H1 (cell line): ENCODE measurements at regions not wholly inside any gene's neighbourhood (a gene's known extent, or its start where the extent isn't known, plus 50 kb on each side); places are given as distances from the start of the nearest gene placed in this dataset.

ENCODE experiments used
- CTCF ChIA-PET: fragments of 300-600 bp; sonication (Branson Sonifier 250); formaldehyde crosslinking; loops from one replicate; lab custom pipeline; 2021; ENCODE audit not compliant: partially characterized antibody; lab: Charles Lee
- POLR2A ChIA-PET: fragments of 300-600 bp; sonication (Branson Sonifier 250); formaldehyde crosslinking; loops from one replicate; lab custom pipeline; 2021; ENCODE audit warnings: inconsistent platforms; ENCODE audit not compliant: partially characterized antibody; lab: Charles Lee
- DNase-seq, 2 experiments: peaks; one replicate each; pipeline versions ENCODE4 v3.0.0 to v3.0.0-alpha.2; 2010 to 2022; ENCODE audit warnings: low spot score in 2 of 2, low read depth in 1 of 2, mixed read lengths in 1 of 2
- FAIRE-seq: peaks from 2 replicates; lab custom pipeline; 2011; peaks lifted over from hg19 to GRCh38; lab: Jason Lieb, UNC
- H2AFZ ChIP-seq: 2 replicates; pipeline ENCODE4 v1.8.1; 2012; ENCODE audit warnings: low read length, inconsistent platforms
- H2AK5ac ChIP-seq: 2 replicates; pipeline ENCODE4 v1.6.1; 2013; ENCODE audit warnings: low read depth, low read length
- H2BK120ac ChIP-seq: replicated peaks from 2 replicates; pipeline ENCODE3; 2013; ENCODE audit warnings: low read depth, low read length, inconsistent platforms
- H2BK12ac ChIP-seq: 2 replicates; pipeline ENCODE4 v1.6.1; 2013; ENCODE audit warnings: low read depth, low read length
- H2BK15ac ChIP-seq: 2 replicates; pipeline ENCODE4 v1.6.1; 2013; ENCODE audit warnings: low read length
- H2BK20ac ChIP-seq: 2 replicates; pipeline ENCODE4 v1.6.1; 2013; ENCODE audit warnings: low read length
- H2BK5ac ChIP-seq: 2 replicates; pipeline ENCODE4 v1.6.1; 2013; ENCODE audit warnings: low read depth, low read length
- H3K14ac ChIP-seq: 2 replicates; pipeline ENCODE4 v1.6.1; 2013; ENCODE audit warnings: inconsistent platforms; ENCODE audit not compliant: insufficient read length
- H3K18ac ChIP-seq: 2 replicates; pipeline ENCODE4 v1.6.1; 2013; ENCODE audit warnings: low read length; ENCODE audit errors: extremely low read depth
- H3K23ac ChIP-seq: 2 replicates; pipeline ENCODE4 v1.6.1; 2013; ENCODE audit warnings: inconsistent platforms; ENCODE audit not compliant: insufficient read length
- H3K23me2 ChIP-seq: 2 replicates; pipeline ENCODE4 v1.6.1; 2013; ENCODE audit warnings: low read depth, low read length
- H3K27ac ChIP-seq: 2 replicates; pipeline ENCODE4 v1.6.1; 2011; ENCODE audit warnings: low read depth, low read length, inconsistent platforms
- H3K27me3 ChIP-seq, 4 experiments: replicated peaks in 1 of 4; 1 replicate in 1 of 4; 2 replicates in 3 of 4; pipeline versions ENCODE4 v1.6.1 to v1.8.1; 2011 to 2013; ENCODE audit warnings: low read length in 3 of 4, mild to moderate bottlenecking in 3 of 4, inconsistent platforms in 2 of 4, mixed read lengths in 2 of 4, moderate library complexity in 1 of 4; ENCODE audit not compliant: control insufficient read depth in 3 of 4, insufficient read depth in 3 of 4; ENCODE audit errors: extremely low read depth in 1 of 4
- H3K36me3 ChIP-seq, 4 experiments: 2 replicates each; pipeline versions ENCODE4 v1.6.1 to v1.8.1; 2011 to 2013; ENCODE audit warnings: mild to moderate bottlenecking in 4 of 4, low read length in 3 of 4, moderate library complexity in 2 of 4, control low read depth in 1 of 4, inconsistent platforms in 1 of 4; ENCODE audit not compliant: insufficient read depth in 4 of 4, control insufficient read depth in 2 of 4
- H3K4ac ChIP-seq: replicated peaks from 2 replicates; pipeline ENCODE3; 2013; ENCODE audit warnings: low read length, low read depth, mixed read lengths, inconsistent platforms; ENCODE audit not compliant: insufficient read length
- H3K4me1 ChIP-seq, 4 experiments: replicated peaks in 1 of 4; 1 replicate in 1 of 4; 2 replicates in 3 of 4; pipeline versions ENCODE4 v1.6.1 to v1.8.1; 2011 to 2013; ENCODE audit warnings: low read length in 3 of 4, inconsistent platforms in 2 of 4, mixed read lengths in 1 of 4; ENCODE audit not compliant: insufficient read depth in 4 of 4, control insufficient read depth in 3 of 4
- H3K4me2 ChIP-seq, 2 experiments: 2 replicates each; pipeline versions ENCODE4 v1.6.1 to v1.8.1; 2011 to 2013; ENCODE audit warnings: low read depth in 2 of 2, low read length in 2 of 2, control low read depth in 1 of 2, inconsistent platforms in 1 of 2, mild to moderate bottlenecking in 1 of 2; ENCODE audit not compliant: insufficient read depth in 1 of 2
- H3K4me3 ChIP-seq, 4 experiments: fragments of 200-600, 300-600 bp in 1 of 4; sonication (generic), shearing (Covaris generic), sonication (Bioruptor Twin) in 1 of 4; 2 replicates each; pipeline versions ENCODE4 v1.5.1 to v1.8.1; 2011 to 2016; ENCODE audit warnings: low read length in 4 of 4, low read depth in 3 of 4, control low read depth in 2 of 4, inconsistent platforms in 2 of 4, mild to moderate bottlenecking in 2 of 4, mixed read lengths in 1 of 4, moderate library complexity in 1 of 4; ENCODE audit not compliant: insufficient read depth in 2 of 4; ENCODE audit errors: extremely low read depth in 1 of 4
- H3K56ac ChIP-seq: replicated peaks from 2 replicates; pipeline ENCODE3; 2013; ENCODE audit warnings: low read depth, mild to moderate bottlenecking, mixed read lengths, low read length, inconsistent platforms; ENCODE audit not compliant: insufficient read length
- H3K79me1 ChIP-seq: 2 replicates; pipeline ENCODE4 v1.6.1; 2013; ENCODE audit warnings: low read depth, low read length, control low read depth
- H3K79me2 ChIP-seq, 2 experiments: 2 replicates each; pipeline versions ENCODE4 v1.6.1 to v1.8.1; 2012 to 2013; ENCODE audit warnings: low read length in 2 of 2, mild to moderate bottlenecking in 2 of 2, inconsistent platforms in 1 of 2; ENCODE audit not compliant: insufficient read depth in 2 of 2, control insufficient read depth in 1 of 2
- H3K9ac ChIP-seq, 4 experiments: replicated peaks in 1 of 4; 1 replicate in 1 of 4; 2 replicates in 3 of 4; pipeline versions ENCODE4 v1.6.1 to v1.8.1; 2011 to 2013; ENCODE audit warnings: low read depth in 3 of 4, low read length in 3 of 4, control low read depth in 2 of 4, mild to moderate bottlenecking in 2 of 4, moderate library complexity in 2 of 4, inconsistent platforms in 1 of 4; ENCODE audit errors: extremely low read depth in 1 of 4
- H3K9me3 ChIP-seq, 2 experiments: 2 replicates each; pipeline versions ENCODE4 v1.6.1 to v1.8.1; 2012 to 2013; ENCODE audit warnings: mild to moderate bottlenecking in 2 of 2, moderate library complexity in 2 of 2, control low read depth in 1 of 2, inconsistent platforms in 1 of 2, low read depth in 1 of 2, low read length in 1 of 2, mixed read lengths in 1 of 2; ENCODE audit not compliant: insufficient read depth in 2 of 2
- H4K20me1 ChIP-seq, 2 experiments: replicated peaks in 1 of 2; 2 replicates each; pipeline versions ENCODE3 to v1.8.1; 2011 to 2013; ENCODE audit warnings: inconsistent platforms in 2 of 2, low read length in 2 of 2, mild to moderate bottlenecking in 1 of 2; ENCODE audit not compliant: insufficient read depth in 2 of 2, control insufficient read depth in 1 of 2
- H4K5ac ChIP-seq: 2 replicates; pipeline ENCODE4 v1.6.1; 2013; ENCODE audit warnings: low read length, low read depth, mixed read lengths, inconsistent platforms; ENCODE audit not compliant: insufficient read length
- H4K8ac ChIP-seq: 2 replicates; pipeline ENCODE4 v1.8.0; 2013; ENCODE audit warnings: mild to moderate bottlenecking, moderate library complexity, low read length, inconsistent platforms; ENCODE audit not compliant: insufficient read depth; ENCODE audit errors: extremely low read depth
- H4K91ac ChIP-seq: replicated peaks from 2 replicates; pipeline ENCODE3; 2013; ENCODE audit warnings: low read length, mixed read lengths, inconsistent platforms; ENCODE audit not compliant: insufficient read length
- CBX5 ChIP-seq: fragments of 300-800, 300-1000 bp; sonication (generic); IDR thresholded peaks from 2 replicates; pipeline ENCODE4 v1.7.1; 2016; ENCODE audit warnings: antibody characterized with exemption, low read length, low read depth
- CEBPB ChIP-seq: IDR thresholded peaks from 2 replicates; pipeline ENCODE4 v1.6.1; 2012; ENCODE audit warnings: low read depth, low read length
- POLR2AphosphoS5 ChIP-seq: IDR thresholded peaks from 2 replicates; pipeline ENCODE4 v1.6.1; 2011; ENCODE audit warnings: low read depth, low read length
- TF ChIP-seq, protein P1 (sequence below), 3 experiments: IDR thresholded peaks; 1 replicate in 2 of 3; 2 replicates in 1 of 3; pipeline versions ENCODE4 v1.5.1 to v1.6.1; 2011; ENCODE audit warnings: low read length in 3 of 3, mild to moderate bottlenecking in 3 of 3, inconsistent platforms in 2 of 3, low read depth in 1 of 3, moderate library complexity in 1 of 3; ENCODE audit not compliant: insufficient read depth in 1 of 3; ENCODE audit errors: control extremely low read depth in 1 of 3

DNA sequence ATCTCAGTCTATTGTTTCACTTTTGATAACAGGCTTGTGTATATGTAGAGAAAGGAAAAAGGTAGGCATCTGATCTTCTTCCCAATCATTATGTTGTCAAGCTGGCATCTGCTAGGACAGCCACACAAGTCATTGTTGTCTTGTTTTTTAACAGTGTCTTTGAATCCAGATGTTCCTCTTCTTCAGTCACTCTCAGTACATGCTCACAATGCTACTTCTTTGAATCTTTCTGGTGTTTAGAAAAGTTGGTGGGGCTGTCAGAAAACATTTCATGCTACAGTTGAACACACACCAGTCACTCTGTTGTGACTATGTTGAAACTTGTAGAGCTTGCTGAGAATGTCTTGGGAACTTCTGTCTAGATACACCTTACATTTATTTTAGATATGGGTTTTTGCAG, 1231.4 kb upstream of the MIR17HG start:
- Histone ChIP-seq H3K23me2 (no peaks in the 10 kb centered on the region), H4K5ac (no peak overlapping the region), H3K4ac (no peak overlapping the region), H4K8ac (no peak overlapping the region), H2AK5ac (no peak overlapping the region), H2AFZ (peak overlapping the region; percentile 13; the same call in 1 of the 2 replicates), H4K91ac (no peak overlapping the region), H3K4me3 (no peak overlapping the region), H2BK12ac (no peak overlapping the region), H3K23ac (no peak overlapping the region), H3K9me3 (no peaks in the 10 kb centered on the region; a peak in 1 of 4 replicates), H3K36me3 (no peaks in the 10 kb centered on the region; a peak in 1 of 8 replicates), H3K14ac (no peak overlapping the region), H3K27me3 (no peaks in the 10 kb centered on the region), H3K4me2 (no peak overlapping the region), H2BK15ac (no peak overlapping the region), H2BK120ac (no peak overlapping the region), H2BK20ac (no peak overlapping the region), H3K79me1 (no peaks in the 10 kb centered on the region), H2BK5ac (no peak overlapping the region), H3K4me1 (no peaks in the 10 kb centered on the region), H3K27ac (no peak overlapping the region; the same call in 1 of the 2 replicates), H3K56ac (no peak overlapping the region), H4K20me1 (no peaks in the 10 kb centered on the region), H3K79me2 (no peaks in the 10 kb centered on the region), H3K18ac (no peak overlapping the region), H3K9ac (no peak overlapping the region)
- TF ChIP-seq, protein P1, sequence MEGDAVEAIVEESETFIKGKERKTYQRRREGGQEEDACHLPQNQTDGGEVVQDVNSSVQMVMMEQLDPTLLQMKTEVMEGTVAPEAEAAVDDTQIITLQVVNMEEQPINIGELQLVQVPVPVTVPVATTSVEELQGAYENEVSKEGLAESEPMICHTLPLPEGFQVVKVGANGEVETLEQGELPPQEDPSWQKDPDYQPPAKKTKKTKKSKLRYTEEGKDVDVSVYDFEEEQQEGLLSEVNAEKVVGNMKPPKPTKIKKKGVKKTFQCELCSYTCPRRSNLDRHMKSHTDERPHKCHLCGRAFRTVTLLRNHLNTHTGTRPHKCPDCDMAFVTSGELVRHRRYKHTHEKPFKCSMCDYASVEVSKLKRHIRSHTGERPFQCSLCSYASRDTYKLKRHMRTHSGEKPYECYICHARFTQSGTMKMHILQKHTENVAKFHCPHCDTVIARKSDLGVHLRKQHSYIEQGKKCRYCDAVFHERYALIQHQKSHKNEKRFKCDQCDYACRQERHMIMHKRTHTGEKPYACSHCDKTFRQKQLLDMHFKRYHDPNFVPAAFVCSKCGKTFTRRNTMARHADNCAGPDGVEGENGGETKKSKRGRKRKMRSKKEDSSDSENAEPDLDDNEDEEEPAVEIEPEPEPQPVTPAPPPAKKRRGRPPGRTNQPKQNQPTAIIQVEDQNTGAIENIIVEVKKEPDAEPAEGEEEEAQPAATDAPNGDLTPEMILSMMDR (IDR thresholded peaks at IDR 0.05; ENCODE audit: control extremely low read depth in 1 of 3, insufficient read depth in 1 of 3, low read depth in 1 of 3, low read length in 3 of 3) = no peak
- TF ChIP-seq CEBPB (no peak), POLR2AphosphoS5 (no peak), CBX5 (no peak)
- ChIA-PET POLR2A (no interaction called here), CTCF (no interaction called here)
- DNase-seq = no peak
- no peak for FAIRE-seq
